ENCODE measurements at regions not wholly inside any gene's neighbourhood (a gene's known extent, or its start where the extent isn't known, plus 50 kb on each side); places are given as distances from the start of the nearest gene placed in this dataset.

GRCh38 chr6:132933090-132933489 lies 118.7 kb downstream of the RPS12 start:
- TF ChIP-seq CTCF (IDR thresholded peaks at IDR 0.05; ENCODE audit: poor library complexity): no peak
- no peak for TF ChIP-seq EZH2 (IDR thresholded peaks at IDR 0.05; ENCODE audit: borderline replicate concordance)
